ENCODE measurements at regions not wholly inside any gene's neighbourhood (a gene's known extent, or its start where the extent isn't known, plus 50 kb on each side); places are given as distances from the start of the nearest gene placed in this dataset.

- H2BK15ac ChIP-seq (ENCODE audit: low read depth, low read length) = no peak overlapping the region
- ChIA-PET POLR2A (ENCODE audit: unreplicated experiment) (interaction anchor here (0.6 kb wide), 1 partner anchor 109 kb away, joined by 5 read pairs; no protein-coding TSS in a partner anchor), CTCF (no interaction called here)
- no peak overlapping the region for H3K56ac ChIP-seq (ENCODE audit: extremely low read depth, insufficient read depth, low read length)
- no peak for DNase-seq
- H2AFZ ChIP-seq (replicated peaks; ENCODE audit: low read length, poor library complexity) = no peak overlapping the region
- intact Hi-C loops (cut with micrococcal nuclease) = no loop called here
- H3K9me1 ChIP-seq (ENCODE audit: insufficient read depth, low read length) = no peaks in the 10 kb centered on the region
- no peak overlapping the region for H2BK120ac ChIP-seq (ENCODE audit: low read depth, low read length)
- H3K4ac ChIP-seq (ENCODE audit: low read depth, low read length) = no peak overlapping the region
- ATAC-seq (ENCODE audit: low read depth) = no peak
- H3K9ac ChIP-seq (ENCODE audit: low read depth, low read length) = no peak overlapping the region
- H2BK5ac ChIP-seq (ENCODE audit: low read depth, low read length, poor library complexity, severe bottlenecking) = no peak overlapping the region
- no peak overlapping the region for H2BK20ac ChIP-seq (ENCODE audit: low read depth, low read length)
- H3K14ac ChIP-seq (replicated peaks; ENCODE audit: low read depth, low read length) = no peak overlapping the region
- H3K36me3 ChIP-seq (ENCODE audit: control insufficient read depth, insufficient read depth, low read length) = no peaks in the 10 kb centered on the region
- H3K23ac ChIP-seq (ENCODE audit: low read depth, low read length) = no peak overlapping the region
- H3K9me3 ChIP-seq (ENCODE audit: control insufficient read depth, insufficient read depth, low read length) = no peaks in the 10 kb centered on the region
- no peak overlapping the region for H2AK9ac ChIP-seq (replicated peaks; ENCODE audit: low read depth, low read length, poor library complexity)
- WGBS, 2 experiments (ENCODE audit: extremely low coverage in 2 of 2, insufficient read length in 1 of 2) = no CpG with 5 or more reads among the region's 3 CpGs
- TF ChIP-seq RFX5 (IDR thresholded peaks at IDR 0.05; ENCODE audit: low read depth, low read length) (no peak), MAFK (IDR thresholded peaks at IDR 0.05; ENCODE audit: low read depth, low read length) (no peak), USF2 (IDR thresholded peaks at IDR 0.05; ENCODE audit: low read depth, low read length) (no peak), RCOR1 (IDR thresholded peaks at IDR 0.05; ENCODE audit: insufficient replicate concordance, low read length) (no peak), CTCF (conservative IDR thresholded peaks at IDR 0.05; ENCODE audit: low read depth, low read length) (no peak), SMC3 (IDR thresholded peaks at IDR 0.05; ENCODE audit: low read depth, low read length) (no peak), BHLHE40 (IDR thresholded peaks at IDR 0.05; ENCODE audit: low read depth, low read length) (no peak), NFE2L2 (IDR thresholded peaks at IDR 0.05; ENCODE audit: low read depth, low read length) (no peak), CEBPB (IDR thresholded peaks at IDR 0.05; ENCODE audit: low read depth, low read length) (no peak), ELK1 (IDR thresholded peaks at IDR 0.05; ENCODE audit: borderline replicate concordance, low read depth, low read length) (no peak), FOS (IDR thresholded peaks at IDR 0.05; ENCODE audit: low read depth, low read length) (no peak), MAZ (IDR thresholded peaks at IDR 0.05; ENCODE audit: borderline replicate concordance, low read depth, low read length) (no peak), POLR2A (IDR thresholded peaks at IDR 0.05; ENCODE audit: low read depth, low read length) (no peak)
- no peaks in the 10 kb centered on the region for H3K4me1 ChIP-seq (ENCODE audit: control insufficient read depth, insufficient read depth, low read length)
- no peaks in the 10 kb centered on the region for H3K27me3 ChIP-seq (ENCODE audit: control insufficient read depth, insufficient read depth, low read length)
- H4K20me1 ChIP-seq (ENCODE audit: insufficient read depth, low read length) = no peaks in the 10 kb centered on the region
- no peak overlapping the region for H4K8ac ChIP-seq (ENCODE audit: low read depth in 2 of 2, low read length in 2 of 2)
- no peak overlapping the region for H2AK5ac ChIP-seq (ENCODE audit: low read depth, low read length)
- H3K18ac ChIP-seq (ENCODE audit: low read depth, low read length) = no peak overlapping the region
- H3K4me2 ChIP-seq (ENCODE audit: low read depth, low read length) = no peak overlapping the region
- no peak overlapping the region for H3K4me3 ChIP-seq (ENCODE audit: insufficient read depth, low read depth, low read length)
- BruUV-seq (replicated peaks) = no TSS peak
- in situ Hi-C loops (cut with MboI; ENCODE audit: low sequenced_read_pairs) = no loop called here
- H3K27ac ChIP-seq (ENCODE audit: insufficient read depth, low read length) = no peak overlapping the region
- no peak overlapping the region for H4K91ac ChIP-seq (ENCODE audit: insufficient read depth, low read depth, low read length)
- no peak overlapping the region for H4K5ac ChIP-seq (ENCODE audit: low read depth, low read length)
- H3K79me1 ChIP-seq (ENCODE audit: low read depth in 1 of 2, low read length in 2 of 2) = no peaks in the 10 kb centered on the region
- dilution Hi-C loops (cut with HindIII; ENCODE audit: low sequenced_read_pairs, unreplicated experiment) = no loop called here
Observed at GRCh38 chr5:105953616-105954015, 1717.1 kb downstream of the EFNA5 start.

Measured in IMR-90 (cell line).